H1 (cell line): ENCODE measurements at regions not wholly inside any gene's neighbourhood (a gene's known extent, or its start where the extent isn't known, plus 50 kb on each side); places are given as distances from the start of the nearest gene placed in this dataset.

ENCODE experiments used
- CTCF ChIA-PET: fragments of 300-600 bp; sonication (Branson Sonifier 250); formaldehyde crosslinking; loops from one replicate; lab custom pipeline; 2021; ENCODE audit not compliant: partially characterized antibody; lab: Charles Lee
- POLR2A ChIA-PET: fragments of 300-600 bp; sonication (Branson Sonifier 250); formaldehyde crosslinking; loops from one replicate; lab custom pipeline; 2021; ENCODE audit warnings: inconsistent platforms; ENCODE audit not compliant: partially characterized antibody; lab: Charles Lee
- DNase-seq, 2 experiments: peaks; one replicate each; pipeline versions ENCODE4 v3.0.0 to v3.0.0-alpha.2; 2010 to 2022; ENCODE audit warnings: low spot score in 2 of 2, low read depth in 1 of 2, mixed read lengths in 1 of 2
- FAIRE-seq: peaks from 2 replicates; lab custom pipeline; 2011; peaks lifted over from hg19 to GRCh38; lab: Jason Lieb, UNC
- H2AFZ ChIP-seq: 2 replicates; pipeline ENCODE4 v1.8.1; 2012; ENCODE audit warnings: low read length, inconsistent platforms
- H2AK5ac ChIP-seq: 2 replicates; pipeline ENCODE4 v1.6.1; 2013; ENCODE audit warnings: low read depth, low read length
- H2BK120ac ChIP-seq: replicated peaks from 2 replicates; pipeline ENCODE3; 2013; ENCODE audit warnings: low read depth, low read length, inconsistent platforms
- H2BK12ac ChIP-seq: 2 replicates; pipeline ENCODE4 v1.6.1; 2013; ENCODE audit warnings: low read depth, low read length
- H2BK15ac ChIP-seq: 2 replicates; pipeline ENCODE4 v1.6.1; 2013; ENCODE audit warnings: low read length
- H2BK20ac ChIP-seq: 2 replicates; pipeline ENCODE4 v1.6.1; 2013; ENCODE audit warnings: low read length
- H2BK5ac ChIP-seq: 2 replicates; pipeline ENCODE4 v1.6.1; 2013; ENCODE audit warnings: low read depth, low read length
- H3K14ac ChIP-seq: 2 replicates; pipeline ENCODE4 v1.6.1; 2013; ENCODE audit warnings: inconsistent platforms; ENCODE audit not compliant: insufficient read length
- H3K18ac ChIP-seq: 2 replicates; pipeline ENCODE4 v1.6.1; 2013; ENCODE audit warnings: low read length; ENCODE audit errors: extremely low read depth
- H3K23ac ChIP-seq: 2 replicates; pipeline ENCODE4 v1.6.1; 2013; ENCODE audit warnings: inconsistent platforms; ENCODE audit not compliant: insufficient read length
- H3K23me2 ChIP-seq: 2 replicates; pipeline ENCODE4 v1.6.1; 2013; ENCODE audit warnings: low read depth, low read length
- H3K27ac ChIP-seq: 2 replicates; pipeline ENCODE4 v1.6.1; 2011; ENCODE audit warnings: low read depth, low read length, inconsistent platforms
- H3K27me3 ChIP-seq, 4 experiments: replicated peaks in 1 of 4; 1 replicate in 1 of 4; 2 replicates in 3 of 4; pipeline versions ENCODE4 v1.6.1 to v1.8.1; 2011 to 2013; ENCODE audit warnings: low read length in 3 of 4, mild to moderate bottlenecking in 3 of 4, inconsistent platforms in 2 of 4, mixed read lengths in 2 of 4, moderate library complexity in 1 of 4; ENCODE audit not compliant: control insufficient read depth in 3 of 4, insufficient read depth in 3 of 4; ENCODE audit errors: extremely low read depth in 1 of 4
- H3K36me3 ChIP-seq, 4 experiments: 2 replicates each; pipeline versions ENCODE4 v1.6.1 to v1.8.1; 2011 to 2013; ENCODE audit warnings: mild to moderate bottlenecking in 4 of 4, low read length in 3 of 4, moderate library complexity in 2 of 4, control low read depth in 1 of 4, inconsistent platforms in 1 of 4; ENCODE audit not compliant: insufficient read depth in 4 of 4, control insufficient read depth in 2 of 4
- H3K4ac ChIP-seq: replicated peaks from 2 replicates; pipeline ENCODE3; 2013; ENCODE audit warnings: low read length, low read depth, mixed read lengths, inconsistent platforms; ENCODE audit not compliant: insufficient read length
- H3K4me1 ChIP-seq, 4 experiments: replicated peaks in 1 of 4; 1 replicate in 1 of 4; 2 replicates in 3 of 4; pipeline versions ENCODE4 v1.6.1 to v1.8.1; 2011 to 2013; ENCODE audit warnings: low read length in 3 of 4, inconsistent platforms in 2 of 4, mixed read lengths in 1 of 4; ENCODE audit not compliant: insufficient read depth in 4 of 4, control insufficient read depth in 3 of 4
- H3K4me2 ChIP-seq, 2 experiments: 2 replicates each; pipeline versions ENCODE4 v1.6.1 to v1.8.1; 2011 to 2013; ENCODE audit warnings: low read depth in 2 of 2, low read length in 2 of 2, control low read depth in 1 of 2, inconsistent platforms in 1 of 2, mild to moderate bottlenecking in 1 of 2; ENCODE audit not compliant: insufficient read depth in 1 of 2
- H3K4me3 ChIP-seq, 4 experiments: fragments of 200-600, 300-600 bp in 1 of 4; sonication (generic), shearing (Covaris generic), sonication (Bioruptor Twin) in 1 of 4; 2 replicates each; pipeline versions ENCODE4 v1.5.1 to v1.8.1; 2011 to 2016; ENCODE audit warnings: low read length in 4 of 4, low read depth in 3 of 4, control low read depth in 2 of 4, inconsistent platforms in 2 of 4, mild to moderate bottlenecking in 2 of 4, mixed read lengths in 1 of 4, moderate library complexity in 1 of 4; ENCODE audit not compliant: insufficient read depth in 2 of 4; ENCODE audit errors: extremely low read depth in 1 of 4
- H3K56ac ChIP-seq: replicated peaks from 2 replicates; pipeline ENCODE3; 2013; ENCODE audit warnings: low read depth, mild to moderate bottlenecking, mixed read lengths, low read length, inconsistent platforms; ENCODE audit not compliant: insufficient read length
- H3K79me1 ChIP-seq: 2 replicates; pipeline ENCODE4 v1.6.1; 2013; ENCODE audit warnings: low read depth, low read length, control low read depth
- H3K79me2 ChIP-seq, 2 experiments: 2 replicates each; pipeline versions ENCODE4 v1.6.1 to v1.8.1; 2012 to 2013; ENCODE audit warnings: low read length in 2 of 2, mild to moderate bottlenecking in 2 of 2, inconsistent platforms in 1 of 2; ENCODE audit not compliant: insufficient read depth in 2 of 2, control insufficient read depth in 1 of 2
- H3K9ac ChIP-seq, 4 experiments: replicated peaks in 1 of 4; 1 replicate in 1 of 4; 2 replicates in 3 of 4; pipeline versions ENCODE4 v1.6.1 to v1.8.1; 2011 to 2013; ENCODE audit warnings: low read depth in 3 of 4, low read length in 3 of 4, control low read depth in 2 of 4, mild to moderate bottlenecking in 2 of 4, moderate library complexity in 2 of 4, inconsistent platforms in 1 of 4; ENCODE audit errors: extremely low read depth in 1 of 4
- H3K9me3 ChIP-seq, 2 experiments: 2 replicates each; pipeline versions ENCODE4 v1.6.1 to v1.8.1; 2012 to 2013; ENCODE audit warnings: mild to moderate bottlenecking in 2 of 2, moderate library complexity in 2 of 2, control low read depth in 1 of 2, inconsistent platforms in 1 of 2, low read depth in 1 of 2, low read length in 1 of 2, mixed read lengths in 1 of 2; ENCODE audit not compliant: insufficient read depth in 2 of 2
- H4K20me1 ChIP-seq, 2 experiments: replicated peaks in 1 of 2; 2 replicates each; pipeline versions ENCODE3 to v1.8.1; 2011 to 2013; ENCODE audit warnings: inconsistent platforms in 2 of 2, low read length in 2 of 2, mild to moderate bottlenecking in 1 of 2; ENCODE audit not compliant: insufficient read depth in 2 of 2, control insufficient read depth in 1 of 2
- H4K5ac ChIP-seq: 2 replicates; pipeline ENCODE4 v1.6.1; 2013; ENCODE audit warnings: low read length, low read depth, mixed read lengths, inconsistent platforms; ENCODE audit not compliant: insufficient read length
- H4K8ac ChIP-seq: 2 replicates; pipeline ENCODE4 v1.8.0; 2013; ENCODE audit warnings: mild to moderate bottlenecking, moderate library complexity, low read length, inconsistent platforms; ENCODE audit not compliant: insufficient read depth; ENCODE audit errors: extremely low read depth
- H4K91ac ChIP-seq: replicated peaks from 2 replicates; pipeline ENCODE3; 2013; ENCODE audit warnings: low read length, mixed read lengths, inconsistent platforms; ENCODE audit not compliant: insufficient read length
- CTBP2 ChIP-seq: IDR thresholded peaks from 2 replicates; pipeline ENCODE4 v1.7.0; 2011; ENCODE audit warnings: borderline replicate concordance, mild to moderate bottlenecking, moderate library complexity, mixed read lengths, low read length; ENCODE audit not compliant: insufficient read depth, insufficient read length
- EGR1 ChIP-seq: IDR thresholded peaks from 2 replicates; pipeline ENCODE4 v1.6.1; 2011; ENCODE audit warnings: low read depth, low read length, borderline replicate concordance
- EZH2 ChIP-seq: fragments of 200-600 bp; sonication (generic); IDR thresholded peaks from 2 replicates; pipeline ENCODE4 v1.7.1; 2012; ENCODE audit warnings: low read depth, mild to moderate bottlenecking, moderate library complexity, low read length, inconsistent platforms; ENCODE audit not compliant: severe bottlenecking
- HDAC6 ChIP-seq: IDR thresholded peaks from one replicate; pipeline ENCODE4 v1.7.1; 2012; ENCODE audit warnings: low read depth, mild to moderate bottlenecking, inconsistent platforms, low read length, moderate library complexity
- NANOG ChIP-seq: IDR thresholded peaks from 2 replicates; pipeline ENCODE4 v1.6.1; 2011; ENCODE audit warnings: low read length, low read depth, mild to moderate bottlenecking, inconsistent platforms; ENCODE audit not compliant: insufficient read depth, poor library complexity, severe bottlenecking
- SIN3A ChIP-seq, 2 experiments: IDR thresholded peaks in 1 of 2; conservative IDR thresholded peaks in 1 of 2; 2 replicates each; pipeline ENCODE4 v1.6.1; 2011 to 2012; ENCODE audit warnings: low read length in 2 of 2, improper control_type of control experiment in 1 of 2, low read depth in 1 of 2, mild to moderate bottlenecking in 1 of 2
- SIRT6 ChIP-seq: IDR thresholded peaks from one replicate; pipeline ENCODE4 v1.7.1; 2012; ENCODE audit warnings: low read length, inconsistent platforms
- SRF ChIP-seq: IDR thresholded peaks from 2 replicates; pipeline ENCODE4 v1.6.1; 2011; ENCODE audit warnings: mild to moderate bottlenecking, low read depth, low read length, moderate library complexity
- WGBS, 2 experiments: shearing (Covaris generic) in 1 of 2; methylation state at CpG; one replicate each; pipeline versions ENCODE4 v1.1.6 to v1.1.7; 2013 to 2015; ENCODE audit warnings: low lambda C conversion rate in 2 of 2, mixed read lengths in 2 of 2, inconsistent platforms in 1 of 2, low coverage in 1 of 2, missing lambda C conversion rate in 1 of 2; ENCODE audit not compliant: insufficient replicate concordance in 2 of 2, insufficient coverage in 1 of 2, insufficient read length in 1 of 2; ENCODE audit errors: extremely low coverage in 1 of 2, missing lambda C conversion rate in 1 of 2; 5-methylcytosine and 5-hydroxymethylcytosine counted together

DNA sequence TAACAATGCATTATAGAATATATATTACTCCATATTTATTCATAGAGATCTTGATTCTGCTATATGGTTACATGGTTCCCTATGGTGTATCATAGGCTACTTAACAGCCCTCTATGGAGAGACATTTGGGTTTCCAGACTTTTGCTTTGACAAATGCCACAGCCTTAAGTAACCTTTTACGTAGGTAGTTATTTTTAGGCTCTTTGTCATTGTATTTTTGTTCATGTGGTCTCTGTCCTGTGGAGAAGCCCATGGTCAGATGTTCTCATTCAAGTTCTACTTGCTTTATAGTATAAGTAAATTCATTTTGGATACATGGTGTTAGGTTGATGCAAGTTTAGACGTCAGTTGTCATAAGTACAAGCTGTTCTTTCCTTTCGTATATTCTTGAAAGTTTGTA lies 275.2 kb upstream of the THSD7B start:
- TF ChIP-seq SRF (no peak), EGR1 (no peak), NANOG (no peak), CTBP2 (no peak), EZH2 (no peak), HDAC6 (no peak), SIRT6 (no peak), SIN3A (conservative IDR thresholded peaks at IDR 0.05 in 1 of 2, IDR thresholded peaks at IDR 0.05 in 1 of 2; ENCODE audit: low read depth in 1 of 2, low read length in 2 of 2) (no peak)
- Histone ChIP-seq H3K4me1 (peaks cover 0 to 4% (median 0%) of the 10 kb centered on the region in 4 experiments; a peak in 1 of 7 replicates), H2BK5ac (no peak overlapping the region), H3K9me3 (no peaks in the 10 kb centered on the region), H3K4me2 (no peak overlapping the region), H3K36me3 (no peaks in the 10 kb centered on the region), H3K18ac (no peak overlapping the region), H4K91ac (no peak overlapping the region), H3K9ac (no peak overlapping the region), H2BK20ac (no peak overlapping the region), H2AFZ (no peak overlapping the region), H3K4me3 (no peak overlapping the region), H4K20me1 (no peaks in the 10 kb centered on the region), H2BK12ac (no peak overlapping the region), H2BK15ac (no peak overlapping the region), H3K79me2 (no peaks in the 10 kb centered on the region), H3K23ac (no peak overlapping the region), H4K8ac (no peak overlapping the region), H3K27me3 (peaks cover 0 to 1% (median 0%) of the 10 kb centered on the region in 4 experiments; a peak in 1 of 7 replicates), H3K56ac (no peak overlapping the region), H2AK5ac (no peak overlapping the region), H4K5ac (no peak overlapping the region), H3K79me1 (no peaks in the 10 kb centered on the region), H3K27ac (no peak overlapping the region), H3K14ac (no peak overlapping the region), H3K23me2 (no peaks in the 10 kb centered on the region), H3K4ac (no peak overlapping the region), H2BK120ac (no peak overlapping the region)
- CTCF ChIA-PET = no interaction called here
- DNase-seq (no peak), FAIRE-seq (no peak)
- POLR2A ChIA-PET = no interaction called here
- 90% methylated on average over 3 of the region's 3 CpGs; no CpG with 5 or more reads in 1 of the 2 experiments for WGBS, 2 experiments
